ENCODE measurements at regions not wholly inside any gene's neighbourhood (a gene's known extent, or its start where the extent isn't known, plus 50 kb on each side); places are given as distances from the start of the nearest gene placed in this dataset.

DNA sequence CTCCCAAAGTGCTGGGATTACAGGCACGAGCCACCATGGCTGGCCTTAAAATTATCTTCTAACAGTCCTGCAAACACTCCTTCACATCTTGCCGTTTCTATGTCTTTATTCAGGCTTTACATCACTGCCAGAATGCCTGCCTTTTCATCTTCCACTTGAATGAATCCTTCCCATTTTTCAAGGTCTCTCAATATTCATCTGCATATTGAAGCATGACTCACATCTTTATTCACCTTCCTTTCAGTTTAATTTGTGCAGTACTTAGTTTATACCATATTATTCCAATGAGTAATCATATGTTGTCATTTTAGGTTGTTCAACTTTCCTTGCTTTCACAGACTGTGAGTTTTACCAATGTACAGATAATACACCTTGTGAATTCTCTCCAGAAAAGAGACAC is 510.1 kb upstream of the PIK3C3 start:
- DNase-seq, result no peak

DNA sequence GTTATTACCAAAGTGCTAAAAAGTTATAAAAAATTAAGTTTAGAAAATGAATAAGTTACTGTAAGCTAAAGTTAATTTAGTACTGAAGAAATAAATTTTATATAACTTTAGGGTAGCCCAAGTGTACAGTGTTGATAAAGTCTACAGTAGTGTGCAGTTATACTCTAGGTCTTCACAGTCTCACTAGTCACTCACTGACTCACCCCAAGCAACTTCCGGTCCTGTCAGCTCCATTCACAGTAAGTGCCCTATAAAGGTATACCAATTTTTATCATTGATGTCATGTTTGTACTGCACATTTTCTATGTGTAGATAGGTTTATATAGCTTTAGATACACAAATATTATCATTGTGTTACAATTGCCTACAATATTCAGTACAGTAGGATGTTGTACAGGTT is 518.3 kb upstream of the PIK3C3 start:
- DNase-seq, result no peak

DNA sequence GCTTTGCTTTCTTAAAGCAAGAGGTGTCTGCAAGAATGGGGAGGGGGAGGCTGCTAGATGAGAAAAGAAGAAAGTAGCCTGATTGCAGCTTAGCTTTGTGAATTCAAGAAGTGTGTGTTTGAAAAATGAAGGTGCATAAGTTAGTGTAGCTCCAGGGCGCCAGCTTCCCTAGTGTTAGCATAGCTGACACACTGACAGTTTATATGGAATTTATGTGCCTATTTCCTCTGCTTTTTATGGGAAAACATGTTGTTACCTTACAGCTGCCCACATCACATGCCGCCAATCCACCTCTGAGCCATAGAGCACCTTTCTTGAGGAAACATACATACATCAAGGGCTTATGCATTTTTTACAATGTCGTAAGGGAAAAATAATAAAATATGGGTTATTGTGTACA is 536.4 kb upstream of the PIK3C3 start:
- no peak for DNase-seq

DNA sequence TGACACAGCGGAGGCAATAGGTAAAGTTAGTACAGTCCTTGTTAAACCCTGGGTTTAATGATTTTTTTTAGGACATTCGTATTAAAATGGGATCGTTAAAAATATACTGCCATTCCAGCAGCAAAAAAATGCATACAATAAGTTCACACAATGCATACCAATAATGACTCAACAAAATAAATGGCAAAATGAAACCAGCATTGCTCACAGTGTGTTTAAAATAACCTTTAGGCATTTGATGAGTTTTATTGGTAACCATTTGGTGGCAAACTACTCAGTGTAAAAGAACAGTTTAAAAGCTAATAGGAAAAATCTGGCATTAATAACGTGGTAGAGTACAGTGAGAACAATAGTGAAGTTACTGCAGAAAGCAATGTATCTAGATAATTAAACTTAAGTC is 539.0 kb upstream of the PIK3C3 start:
- DNase-seq, result no peak

GRCh38 chr18:41410006-41410405 is 545.0 kb upstream of the PIK3C3 start:
- no peak for DNase-seq

DNA sequence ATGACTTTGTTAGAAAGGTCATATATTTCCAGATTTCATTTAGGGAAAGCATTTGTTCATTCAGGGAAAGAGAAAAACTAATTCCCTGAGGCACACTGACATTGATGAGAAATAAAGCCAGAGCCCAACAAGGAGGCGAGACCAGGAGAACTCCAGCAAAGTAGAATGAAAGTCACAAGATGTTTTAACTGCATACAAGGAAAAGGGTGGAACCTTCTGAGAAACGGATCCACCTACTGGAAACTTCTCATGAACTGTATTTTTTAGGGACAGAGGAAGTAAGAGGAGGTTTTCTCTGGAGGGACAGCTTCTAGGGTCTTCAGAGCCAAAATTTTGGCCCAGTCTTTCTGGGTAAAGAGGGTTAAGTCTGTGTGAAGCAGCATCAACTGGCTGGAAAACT is 548.2 kb upstream of the PIK3C3 start:
- no peak for DNase-seq

- no peak for DNase-seq
Measured at GRCh38 chr18:41396861-41397260, 558.2 kb upstream of the PIK3C3 start.

DNA sequence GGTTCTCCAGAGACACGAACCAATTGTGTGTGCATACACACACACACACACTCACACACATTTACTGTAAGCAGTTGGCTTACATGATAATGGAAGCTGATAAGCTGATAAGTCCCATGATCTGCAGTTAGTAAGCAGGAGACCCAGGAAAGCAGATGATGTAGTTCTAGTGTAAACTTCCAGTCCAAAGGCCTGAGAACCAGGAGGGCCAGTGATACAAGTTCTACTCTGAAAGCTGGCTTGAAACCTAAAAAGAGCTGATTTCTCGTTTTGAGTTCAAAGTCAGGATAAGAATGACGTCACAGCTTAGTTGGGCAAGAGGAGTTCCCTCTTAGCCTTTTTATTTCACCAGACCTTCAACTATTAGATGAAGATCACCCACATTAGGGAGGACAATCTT is 558.8 kb upstream of the PIK3C3 start:
- no peak for DNase-seq

- no peak for DNase-seq
Measured at GRCh38 chr18:41395695-41396094, 559.3 kb upstream of the PIK3C3 start.

GRCh38 chr18:41391616-41392595 is 563.1 kb upstream of the PIK3C3 start:
- no peak for DNase-seq

GRCh38 chr18:41390309-41390708 is 564.7 kb upstream of the PIK3C3 start:
- DNase-seq, result no peak

- DNase-seq, result no peak
Measured at GRCh38 chr18:41378598-41378997, 576.4 kb upstream of the PIK3C3 start.

DNA sequence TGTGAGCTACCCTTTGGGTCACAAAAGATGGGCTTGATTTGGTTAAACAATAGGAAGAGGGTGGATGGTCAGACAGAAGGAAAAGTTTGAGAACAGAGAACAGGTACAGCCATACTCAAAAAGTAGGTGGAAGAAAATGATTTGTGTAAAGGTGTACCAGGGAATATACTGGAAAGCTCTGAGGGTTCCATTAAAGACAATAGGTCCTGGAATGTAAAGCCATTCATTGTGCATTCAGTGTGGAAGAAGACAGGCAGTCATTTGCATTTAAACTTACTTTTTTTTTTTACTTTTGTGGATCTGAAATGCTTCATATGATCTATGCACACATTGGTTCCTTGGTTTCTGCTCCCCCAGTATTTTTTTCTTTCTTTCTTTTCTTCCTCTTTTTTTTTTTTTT is 581.4 kb upstream of the PIK3C3 start:
- DNase-seq, result no peak

DNA sequence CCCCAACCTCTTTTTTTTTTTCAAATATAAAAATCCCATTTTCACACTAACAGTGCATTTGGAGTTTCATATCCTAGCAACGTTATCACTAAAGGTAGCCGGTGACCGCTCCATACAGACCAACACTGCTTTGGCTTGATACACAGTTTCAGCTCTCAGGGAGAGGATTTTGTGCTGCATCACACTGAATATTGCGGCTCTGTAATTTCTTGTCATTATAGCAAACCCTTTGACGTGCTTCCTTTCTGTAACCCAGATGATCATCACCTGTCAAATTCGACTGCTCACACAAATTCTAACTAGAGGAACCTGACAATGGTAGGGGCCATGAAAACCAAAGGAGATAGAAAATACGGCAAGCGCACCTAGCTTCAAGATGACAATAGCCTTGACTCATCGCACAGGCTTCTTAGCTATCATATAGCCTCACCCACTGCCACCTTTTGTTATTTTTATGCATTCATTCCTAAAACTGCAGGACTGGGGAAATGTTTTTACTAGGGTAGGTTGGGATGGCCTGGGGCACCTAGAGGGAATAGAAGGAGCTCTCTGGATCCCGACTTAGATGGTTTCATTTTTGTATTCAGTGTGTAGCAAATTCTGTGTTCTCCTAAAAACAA is 582.9 kb upstream of the PIK3C3 start:
- DNase-seq, result no peak

DNA sequence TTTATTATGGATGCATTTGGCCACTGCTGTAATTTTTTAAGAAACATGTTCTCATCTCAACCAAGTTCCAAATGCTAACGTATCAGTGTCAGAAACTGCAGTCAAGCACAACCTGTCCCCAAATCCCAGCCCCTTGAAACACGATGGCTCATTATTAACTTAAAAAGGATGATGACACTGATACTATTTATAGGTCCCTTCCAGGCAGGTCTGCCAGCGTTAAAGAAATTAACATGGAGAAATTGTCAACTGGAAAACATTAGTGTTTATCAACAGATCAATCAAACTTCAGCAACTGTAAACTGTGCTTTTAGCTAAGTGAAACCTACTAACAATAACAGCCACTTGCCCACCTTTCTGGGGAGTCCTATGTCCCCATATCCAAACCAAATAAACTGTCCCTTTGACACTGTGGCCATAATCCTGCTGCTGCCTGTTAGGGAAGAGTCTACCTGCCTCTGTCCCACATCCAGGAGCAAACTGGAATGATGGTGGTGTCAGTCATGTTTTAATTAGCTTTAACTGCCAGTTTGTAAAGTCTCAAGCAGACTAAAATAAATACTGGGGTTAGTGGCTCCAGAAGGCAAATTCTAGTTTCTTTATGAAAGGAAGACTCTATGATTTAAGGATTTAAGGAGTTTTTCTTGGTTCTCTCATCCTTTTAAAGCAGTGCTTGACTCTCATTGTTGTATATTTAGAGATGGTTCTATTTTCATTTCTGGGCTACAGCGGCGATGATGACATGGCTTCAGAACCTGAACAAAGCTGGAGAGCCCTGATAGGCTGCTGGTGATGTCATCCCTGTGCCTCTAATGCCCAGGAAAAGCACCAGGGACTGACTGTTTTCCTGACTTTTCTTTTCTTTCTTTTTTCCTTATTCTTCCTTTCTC is 583.6 kb upstream of the PIK3C3 start:
- DNase-seq, result no peak

- DNase-seq, result no peak
Measured at GRCh38 chr18:41370740-41371139, 584.3 kb upstream of the PIK3C3 start.

GRCh38 chr18:41357708-41358107 is 597.3 kb upstream of the PIK3C3 start:
- DNase-seq, result no peak

DNA sequence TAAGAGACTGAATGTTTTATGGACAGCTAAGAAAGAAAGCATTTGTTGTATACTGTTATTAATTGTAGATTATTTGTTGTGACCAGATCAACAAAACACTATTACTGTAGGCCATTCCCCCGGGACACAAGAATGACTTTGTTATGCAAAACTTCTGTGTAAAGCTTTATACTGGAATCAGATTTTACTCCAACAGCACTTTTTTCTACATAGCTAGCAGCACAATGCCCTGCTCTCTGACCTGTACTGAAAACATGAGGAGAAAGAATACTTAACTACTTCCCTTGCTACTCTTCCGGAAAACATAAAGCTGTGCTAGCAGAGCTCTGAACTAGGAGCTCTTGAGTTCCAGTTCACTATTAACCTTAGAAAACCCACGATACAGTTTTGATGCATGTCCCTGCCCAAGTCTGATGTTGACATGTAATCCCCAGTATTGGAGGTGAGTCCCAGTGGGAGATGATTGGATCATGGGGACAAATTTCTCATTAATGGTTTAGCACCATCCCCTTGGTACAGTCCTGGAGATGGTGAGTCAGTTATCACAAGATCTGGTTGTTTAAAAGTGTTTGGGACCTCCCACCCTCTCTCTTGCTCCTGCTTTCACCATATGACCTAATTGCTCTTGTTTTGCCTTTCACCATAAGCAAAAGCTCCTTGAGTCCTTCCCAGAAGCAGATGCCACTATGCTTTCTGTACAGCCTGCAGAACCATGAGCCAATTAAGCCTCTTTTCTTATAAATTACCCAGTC is 601.1 kb upstream of the PIK3C3 start:
- no peak for DNase-seq

DNA sequence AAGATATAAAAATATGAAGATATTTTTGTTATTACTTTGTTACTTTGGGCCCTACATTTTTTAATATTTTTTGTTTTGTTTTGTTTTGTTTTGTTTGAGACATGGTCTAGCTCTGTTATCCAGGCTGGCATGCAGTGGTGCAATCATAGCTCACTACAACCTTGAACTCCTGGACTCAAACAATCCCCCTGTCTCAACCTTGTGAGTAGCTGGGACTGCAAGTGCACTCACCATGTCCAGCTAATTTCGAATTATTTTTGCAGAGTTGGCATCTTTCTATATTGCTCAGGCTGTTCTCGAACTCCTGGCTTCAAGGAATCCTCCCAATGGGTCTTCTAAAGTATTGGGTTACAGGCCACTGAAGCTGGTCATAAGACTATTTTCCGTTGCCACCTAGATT is 603.6 kb upstream of the PIK3C3 start:
- DNase-seq, result no peak

GRCh38 chr18:41347057-41347456 is 608.0 kb upstream of the PIK3C3 start:
- no peak for DNase-seq

GRCh38 chr18:41343808-41344207 is 611.2 kb upstream of the PIK3C3 start:
- DNase-seq, result no peak

GRCh38 chr18:41338341-41338740 is 616.7 kb upstream of the PIK3C3 start:
- no peak for DNase-seq

GRCh38 chr18:41331661-41332060 is 623.4 kb upstream of the PIK3C3 start:
- no peak for DNase-seq

Measured in activated CD4-positive, alpha-beta T cell treated with anti-CD3 and anti-CD28 coated beads, Interleukin-2, amount 50 U/mL, for 48 hours (primary cell).